ENCODE measurements at regions not wholly inside any gene's neighbourhood (a gene's known extent, or its start where the extent isn't known, plus 50 kb on each side); places are given as distances from the start of the nearest gene placed in this dataset.

DNA sequence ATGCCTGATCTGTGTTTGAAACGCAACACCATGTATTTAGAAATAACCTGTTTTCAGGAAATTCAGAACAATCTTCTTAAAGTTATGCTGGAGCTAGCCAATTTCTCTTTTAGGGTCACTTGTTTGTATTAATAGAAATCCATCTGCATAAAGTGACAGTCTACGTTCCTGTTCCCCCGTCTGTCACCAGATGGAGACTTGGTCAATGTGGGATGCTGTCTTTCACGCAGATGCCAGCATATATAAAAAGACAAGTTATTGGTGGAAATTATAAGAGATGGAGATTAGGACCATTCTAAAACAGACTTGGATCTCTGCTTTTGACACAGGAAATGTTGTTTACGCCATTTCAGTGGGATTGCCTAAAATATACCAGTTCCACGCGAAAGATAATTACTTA lies 162.5 kb upstream of the STMND1 start:
- Histone ChIP-seq H3K4me2 (ENCODE audit: insufficient read depth, low read length) (no peak overlapping the region), H3K9ac (ENCODE audit: low read depth, low read length) (no peak overlapping the region), H2AFZ (ENCODE audit: low read depth, low read length) (no peak overlapping the region), H3K36me3 (ENCODE audit: insufficient read depth, low read length) (no peaks in the 10 kb centered on the region), H3K79me2 (ENCODE audit: insufficient read depth, low read length) (no peaks in the 10 kb centered on the region), H3K27me3 (ENCODE audit: insufficient read depth, low read length, poor library complexity) (peaks cover 2% of the 10 kb centered on the region), H3K9me3 (ENCODE audit: insufficient read depth, low read length, severe bottlenecking) (no peaks in the 10 kb centered on the region), H3K4me3 (ENCODE audit: low read depth in 1 of 2, low read length in 2 of 2) (no peak overlapping the region), H3K4me1 (ENCODE audit: insufficient read depth, low read length) (no peaks in the 10 kb centered on the region), H4K20me1 (ENCODE audit: insufficient read depth, low read length) (no peaks in the 10 kb centered on the region), H3K27ac (ENCODE audit: low read length) (no peak overlapping the region)
- DNase-seq: no peak
- ATAC-seq (ENCODE audit: insufficient read depth, low read depth): no peak
- no peak for TF ChIP-seq EZH2 (IDR thresholded peaks at IDR 0.05; ENCODE audit: borderline replicate concordance, low read depth, low read length, severe bottlenecking)

DNA sequence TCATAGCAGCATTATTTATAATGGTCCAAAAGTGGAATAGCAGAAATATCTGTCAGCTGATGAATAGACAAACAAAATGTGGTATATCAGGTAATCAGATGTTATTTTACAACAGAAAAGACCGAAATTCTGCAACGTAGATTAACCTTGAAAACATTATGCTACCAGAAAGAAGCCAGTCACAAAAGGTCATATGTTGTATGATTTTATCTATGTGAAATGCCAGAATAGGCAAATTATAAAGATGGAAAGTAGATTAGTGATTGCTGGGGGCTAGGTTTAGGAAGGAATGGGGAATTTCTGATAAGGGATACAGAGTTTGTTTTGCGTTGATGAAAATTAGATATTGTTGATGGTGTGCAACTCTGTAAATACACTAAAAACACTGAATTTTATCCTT lies 165.0 kb upstream of the STMND1 start:
- DNase-seq: no peak
- no peaks in the 10 kb centered on the region for H3K4me1 ChIP-seq (ENCODE audit: insufficient read depth, low read length)
- no peak for TF ChIP-seq EZH2 (IDR thresholded peaks at IDR 0.05; ENCODE audit: borderline replicate concordance, low read depth, low read length, severe bottlenecking)
- TF ChIP-seq, protein P1, sequence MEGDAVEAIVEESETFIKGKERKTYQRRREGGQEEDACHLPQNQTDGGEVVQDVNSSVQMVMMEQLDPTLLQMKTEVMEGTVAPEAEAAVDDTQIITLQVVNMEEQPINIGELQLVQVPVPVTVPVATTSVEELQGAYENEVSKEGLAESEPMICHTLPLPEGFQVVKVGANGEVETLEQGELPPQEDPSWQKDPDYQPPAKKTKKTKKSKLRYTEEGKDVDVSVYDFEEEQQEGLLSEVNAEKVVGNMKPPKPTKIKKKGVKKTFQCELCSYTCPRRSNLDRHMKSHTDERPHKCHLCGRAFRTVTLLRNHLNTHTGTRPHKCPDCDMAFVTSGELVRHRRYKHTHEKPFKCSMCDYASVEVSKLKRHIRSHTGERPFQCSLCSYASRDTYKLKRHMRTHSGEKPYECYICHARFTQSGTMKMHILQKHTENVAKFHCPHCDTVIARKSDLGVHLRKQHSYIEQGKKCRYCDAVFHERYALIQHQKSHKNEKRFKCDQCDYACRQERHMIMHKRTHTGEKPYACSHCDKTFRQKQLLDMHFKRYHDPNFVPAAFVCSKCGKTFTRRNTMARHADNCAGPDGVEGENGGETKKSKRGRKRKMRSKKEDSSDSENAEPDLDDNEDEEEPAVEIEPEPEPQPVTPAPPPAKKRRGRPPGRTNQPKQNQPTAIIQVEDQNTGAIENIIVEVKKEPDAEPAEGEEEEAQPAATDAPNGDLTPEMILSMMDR (IDR thresholded peaks at IDR 0.05; ENCODE audit: borderline replicate concordance, extremely low read depth, low read length, poor library complexity, severe bottlenecking): no peak
- no peak overlapping the region for H2AFZ ChIP-seq (ENCODE audit: low read depth, low read length)
- H3K27ac ChIP-seq (ENCODE audit: low read length): no peak overlapping the region
- H3K4me3 ChIP-seq (ENCODE audit: low read depth in 1 of 2, low read length in 2 of 2): no peak overlapping the region
- H3K27me3 ChIP-seq (ENCODE audit: insufficient read depth, low read length, poor library complexity): no peaks in the 10 kb centered on the region
- H3K36me3 ChIP-seq (ENCODE audit: insufficient read depth, low read length): no peaks in the 10 kb centered on the region
- H3K79me2 ChIP-seq (ENCODE audit: insufficient read depth, low read length): no peaks in the 10 kb centered on the region
- H3K9me3 ChIP-seq (ENCODE audit: insufficient read depth, low read length, severe bottlenecking): no peaks in the 10 kb centered on the region
- no peak overlapping the region for H3K9ac ChIP-seq (ENCODE audit: low read depth, low read length)
- no peak for ATAC-seq (ENCODE audit: insufficient read depth, low read depth)
- no peaks in the 10 kb centered on the region for H4K20me1 ChIP-seq (ENCODE audit: insufficient read depth, low read length)
- no peak overlapping the region for H3K4me2 ChIP-seq (ENCODE audit: insufficient read depth, low read length)

DNA sequence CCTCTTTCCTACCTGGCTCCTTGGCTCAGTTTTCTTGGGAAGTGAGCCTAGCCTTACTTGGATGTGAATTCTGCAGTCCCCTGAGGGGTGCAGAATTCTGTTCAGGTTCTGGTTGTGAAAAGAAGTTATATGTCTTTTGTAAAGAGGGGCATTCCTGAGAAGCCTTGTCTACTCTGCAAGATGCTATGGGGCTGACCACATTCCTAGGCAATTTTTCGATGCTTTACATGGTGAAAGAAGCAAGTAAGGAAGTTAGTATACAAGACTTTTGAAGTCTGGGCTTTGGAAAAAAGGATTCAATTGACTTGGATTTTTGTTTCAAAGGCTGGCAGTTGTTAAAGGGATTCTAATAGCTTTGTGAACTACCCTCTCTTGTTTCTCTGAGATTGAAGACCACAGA lies 167.9 kb upstream of the STMND1 start:
- Histone ChIP-seq H4K20me1 (ENCODE audit: insufficient read depth, low read length) (no peaks in the 10 kb centered on the region), H3K36me3 (ENCODE audit: insufficient read depth, low read length) (no peaks in the 10 kb centered on the region), H3K9me3 (ENCODE audit: insufficient read depth, low read length, severe bottlenecking) (no peaks in the 10 kb centered on the region), H2AFZ (ENCODE audit: low read depth, low read length) (no peak overlapping the region), H3K9ac (ENCODE audit: low read depth, low read length) (no peak overlapping the region), H3K27me3 (ENCODE audit: insufficient read depth, low read length, poor library complexity) (no peaks in the 10 kb centered on the region), H3K4me1 (ENCODE audit: insufficient read depth, low read length) (no peaks in the 10 kb centered on the region), H3K4me3 (ENCODE audit: low read depth in 1 of 2, low read length in 2 of 2) (no peak overlapping the region), H3K27ac (ENCODE audit: low read length) (no peak overlapping the region), H3K4me2 (ENCODE audit: insufficient read depth, low read length) (no peak overlapping the region), H3K79me2 (ENCODE audit: insufficient read depth, low read length) (no peaks in the 10 kb centered on the region)
- DNase-seq: no peak
- TF ChIP-seq, protein P1 (IDR thresholded peaks at IDR 0.05; ENCODE audit: borderline replicate concordance, extremely low read depth, low read length, poor library complexity, severe bottlenecking): no peak
- ATAC-seq (ENCODE audit: insufficient read depth, low read depth): no peak

DNA sequence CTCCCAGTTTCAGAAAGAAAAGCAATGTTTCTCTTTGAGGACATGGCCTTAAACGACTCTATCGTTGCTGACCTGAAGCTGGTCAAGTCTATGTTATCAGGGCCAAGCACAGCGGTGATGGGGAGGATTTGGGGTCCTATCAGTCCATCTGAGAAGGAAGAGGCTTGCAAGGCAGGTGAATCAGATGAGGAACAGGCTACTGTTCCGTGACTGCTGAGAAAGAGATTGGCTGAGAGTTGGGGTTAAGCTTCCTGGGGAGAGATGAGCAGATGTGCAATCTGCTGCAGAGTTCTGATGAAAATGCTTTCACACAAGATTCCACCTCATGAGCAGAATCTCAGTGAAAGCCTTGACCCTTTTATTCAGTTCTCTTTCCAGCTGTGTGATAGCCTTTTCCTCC lies 168.3 kb upstream of the STMND1 start:
- no peak for ATAC-seq (ENCODE audit: insufficient read depth, low read depth)
- TF ChIP-seq, protein P1 (IDR thresholded peaks at IDR 0.05; ENCODE audit: borderline replicate concordance, extremely low read depth, low read length, poor library complexity, severe bottlenecking): no peak
- TF ChIP-seq EZH2 (IDR thresholded peaks at IDR 0.05; ENCODE audit: borderline replicate concordance, low read depth, low read length, severe bottlenecking): no peak
- H3K9me3 ChIP-seq (ENCODE audit: insufficient read depth, low read length, severe bottlenecking): no peaks in the 10 kb centered on the region

More for the DNA sequence above, 168.3 kb upstream of the STMND1 start:
- Histone ChIP-seq H3K27ac (ENCODE audit: low read length) (no peak overlapping the region), H3K4me1 (ENCODE audit: insufficient read depth, low read length) (no peaks in the 10 kb centered on the region), H4K20me1 (ENCODE audit: insufficient read depth, low read length) (no peaks in the 10 kb centered on the region), H2AFZ (ENCODE audit: low read depth, low read length) (no peak overlapping the region), H3K27me3 (ENCODE audit: insufficient read depth, low read length, poor library complexity) (no peaks in the 10 kb centered on the region), H3K4me2 (ENCODE audit: insufficient read depth, low read length) (no peak overlapping the region), H3K4me3 (ENCODE audit: low read depth in 1 of 2, low read length in 2 of 2) (no peak overlapping the region), H3K36me3 (ENCODE audit: insufficient read depth, low read length) (no peaks in the 10 kb centered on the region), H3K9ac (ENCODE audit: low read depth, low read length) (no peak overlapping the region), H3K79me2 (ENCODE audit: insufficient read depth, low read length) (no peaks in the 10 kb centered on the region)
- no peak for DNase-seq
